OCI-LY7 (cell line): ENCODE measurements at regions not wholly inside any gene's neighbourhood (a gene's known extent, or its start where the extent isn't known, plus 50 kb on each side); places are given as distances from the start of the nearest gene placed in this dataset.

Experiments used
- BruUV-seq: library from RNA; stranded (reverse); fragments of 400-500 nt; replicated peaks from 2 replicates; lab custom pipeline; 2021; lab: Mats Ljungman, UMichigan
- CTCF ChIA-PET: fragments of 300-600 bp; sonication (Branson Sonifier 250); formaldehyde crosslinking; loops from one replicate; lab custom pipeline; 2022; ENCODE audit warnings: antibody characterized with exemption; ENCODE audit not compliant: unreplicated experiment; lab: Charles Lee
- POLR2A ChIA-PET: fragments of 300-600 bp; sonication (Branson Sonifier 250); formaldehyde crosslinking; loops from one replicate; lab custom pipeline; 2022; ENCODE audit warnings: antibody characterized with exemption; lab: Charles Lee
- DNase-seq: peaks from one replicate; pipeline ENCODE4 v3.0.0-alpha.2; 2015; ENCODE audit warnings: low spot score
- H2AFZ ChIP-seq: fragments of 200-600 bp; sonication (generic), shearing (Covaris generic); 2 replicates; pipeline ENCODE4 v1.6.1; 2014; ENCODE audit warnings: mild to moderate bottlenecking, antibody characterized with exemption, low read length, moderate library complexity
- H3K27ac ChIP-seq: fragments of 200-600 bp; sonication (generic); 2 replicates; pipeline ENCODE4 v1.5.1; 2014; ENCODE audit warnings: mixed run types, low read depth, mild to moderate bottlenecking, moderate library complexity, low read length, inconsistent platforms; ENCODE audit not compliant: poor library complexity, severe bottlenecking
- H3K36me3 ChIP-seq: fragments of 200-600 bp; sonication (generic); 2 replicates; pipeline ENCODE4 v1.6.1; 2014; ENCODE audit warnings: mild to moderate bottlenecking, antibody characterized with exemption, low read length, moderate library complexity, mixed read lengths; ENCODE audit not compliant: insufficient read depth
- H3K4me1 ChIP-seq: fragments of 200-600 bp; sonication (generic); 2 replicates; pipeline ENCODE4 v1.5.1; 2014; ENCODE audit warnings: mild to moderate bottlenecking, low read length; ENCODE audit not compliant: insufficient read depth, poor library complexity, severe bottlenecking
- H3K4me2 ChIP-seq: fragments of 200-600 bp; sonication (generic); 2 replicates; pipeline ENCODE4 v1.6.1; 2014; ENCODE audit warnings: mild to moderate bottlenecking, low read length
- H3K4me3 ChIP-seq: fragments of 200-600 bp; sonication (generic); 2 replicates; pipeline ENCODE4 v1.5.1; 2014; ENCODE audit warnings: mild to moderate bottlenecking, low read depth, low read length; ENCODE audit not compliant: poor library complexity, severe bottlenecking
- H3K79me2 ChIP-seq: fragments of 200-600 bp; sonication (generic); 2 replicates; pipeline ENCODE4 v1.6.1; 2016; ENCODE audit warnings: low read depth, mild to moderate bottlenecking, low read length, moderate library complexity, mixed read lengths; ENCODE audit not compliant: insufficient read depth
- H3K9me2 ChIP-seq: fragments of 200-600 bp; sonication (generic); 2 replicates; pipeline ENCODE4 v1.6.1; 2016; ENCODE audit warnings: mild to moderate bottlenecking, low read length, mixed read lengths; ENCODE audit not compliant: insufficient read depth
- H3K9me3 ChIP-seq: fragments of 200-600 bp; sonication (generic); 2 replicates; pipeline ENCODE4 v1.6.1; 2014; ENCODE audit warnings: mild to moderate bottlenecking, mixed run types, low read length, mixed read lengths
- H4K20me1 ChIP-seq: fragments of 200-600 bp; sonication (generic); 2 replicates; pipeline ENCODE4 v1.6.1; 2014; ENCODE audit warnings: mild to moderate bottlenecking, antibody characterized with exemption, low read length, moderate library complexity, mixed read lengths; ENCODE audit not compliant: insufficient read depth
- EZH2phosphoT487 ChIP-seq: fragments of 200-600 bp; sonication (generic); IDR thresholded peaks from 2 replicates; pipeline ENCODE4 v1.6.1; 2018; ENCODE audit warnings: low read depth, borderline replicate concordance, mild to moderate bottlenecking, mixed run types, antibody characterized with exemption, low read length, moderate library complexity, mixed read lengths
- intact Hi-C: fragments of 100-400 bp; cut with micrococcal nuclease; formaldehyde crosslinking; loops from one replicate; pipeline ENCODE4 v1.10.0; 2022; ENCODE audit not compliant: unreplicated experiment
- TF ChIP-seq, protein P1 (sequence below): fragments of 200-600 bp; sonication (generic); conservative IDR thresholded peaks from 2 replicates; pipeline ENCODE4 v1.5.1; 2014; ENCODE audit warnings: mild to moderate bottlenecking, antibody characterized with exemption, low read length, moderate library complexity, mixed read lengths

DNA sequence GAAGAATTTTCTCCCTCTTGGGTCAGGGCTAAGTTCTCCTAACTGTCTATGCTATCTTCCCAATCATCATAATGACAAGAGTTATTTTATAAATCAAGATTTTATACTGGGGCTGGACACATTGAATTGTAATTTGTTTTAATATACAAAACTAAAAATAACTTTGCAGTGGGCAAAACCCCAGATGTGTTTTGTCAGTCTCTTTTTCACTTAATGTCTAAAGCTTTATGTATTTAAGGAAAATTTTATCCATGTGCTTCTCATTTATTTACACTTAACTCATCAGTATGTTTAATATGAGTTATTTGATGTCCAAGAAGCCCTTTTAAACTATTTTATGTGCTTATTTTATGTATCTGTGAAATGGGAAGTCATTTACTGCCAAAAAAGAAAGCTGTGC, 362.8 kb upstream of the ADAMTSL1 start:
- intact Hi-C loops: no loop called here

DNA sequence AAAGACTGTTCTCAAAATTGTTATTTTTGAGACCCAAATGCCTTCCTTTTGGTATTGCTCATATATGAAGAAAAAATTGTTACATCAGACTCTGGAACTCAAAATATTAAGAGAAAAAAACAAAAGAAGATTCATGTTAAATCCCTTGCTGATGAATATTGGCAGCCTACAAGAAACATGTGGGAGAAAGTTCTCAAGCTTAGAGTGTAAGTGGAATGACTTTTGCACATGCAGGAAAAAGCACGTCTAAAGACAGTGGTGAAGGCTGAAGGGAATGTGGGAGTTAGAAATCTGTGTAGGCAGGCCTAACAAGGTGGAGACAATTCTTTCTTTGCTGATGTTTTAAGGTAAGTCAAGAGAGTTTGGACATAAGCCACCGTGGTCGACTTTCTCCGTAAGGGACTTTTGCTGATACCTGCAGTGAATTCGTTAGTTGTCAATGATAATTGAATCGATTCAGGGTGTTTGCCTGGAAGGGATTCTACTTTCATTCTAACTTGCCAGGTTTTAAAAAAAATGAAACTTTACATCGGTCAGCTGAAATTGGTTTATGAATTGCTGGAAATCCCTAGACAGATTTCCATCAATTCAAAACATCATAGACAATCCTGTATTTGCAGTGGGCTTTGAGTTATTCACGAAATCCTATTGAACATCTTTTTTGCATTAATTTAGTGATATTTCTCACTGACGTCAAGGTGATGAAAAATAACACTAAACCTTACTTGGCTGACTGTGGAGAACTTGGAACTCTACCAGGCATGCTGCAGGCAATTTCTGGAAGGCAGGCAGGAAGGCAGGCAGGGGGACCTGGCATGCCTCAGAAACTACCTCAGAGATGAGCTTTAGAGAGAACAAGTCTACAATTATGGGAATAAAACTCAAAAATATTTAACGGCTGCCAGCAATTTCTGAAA, 359.1 kb upstream of the ADAMTSL1 start:
- DNase-seq: no peak
- H3K27ac ChIP-seq: no peak overlapping the region
- no peak overlapping the region for H2AFZ ChIP-seq
- no peaks in the 10 kb centered on the region for H3K4me1 ChIP-seq
- ChIA-PET POLR2A (interaction anchor here (0.5 to 1.2 kb wide), 2 partner anchors 18 to 998 kb away, joined by 3 to 4 read pairs; no protein-coding TSS in a partner anchor), CTCF (no interaction called here)
- no peaks in the 10 kb centered on the region for H3K36me3 ChIP-seq
- H3K9me3 ChIP-seq: no peaks in the 10 kb centered on the region
- BruUV-seq: no TSS peak
- TF ChIP-seq, protein P1, sequence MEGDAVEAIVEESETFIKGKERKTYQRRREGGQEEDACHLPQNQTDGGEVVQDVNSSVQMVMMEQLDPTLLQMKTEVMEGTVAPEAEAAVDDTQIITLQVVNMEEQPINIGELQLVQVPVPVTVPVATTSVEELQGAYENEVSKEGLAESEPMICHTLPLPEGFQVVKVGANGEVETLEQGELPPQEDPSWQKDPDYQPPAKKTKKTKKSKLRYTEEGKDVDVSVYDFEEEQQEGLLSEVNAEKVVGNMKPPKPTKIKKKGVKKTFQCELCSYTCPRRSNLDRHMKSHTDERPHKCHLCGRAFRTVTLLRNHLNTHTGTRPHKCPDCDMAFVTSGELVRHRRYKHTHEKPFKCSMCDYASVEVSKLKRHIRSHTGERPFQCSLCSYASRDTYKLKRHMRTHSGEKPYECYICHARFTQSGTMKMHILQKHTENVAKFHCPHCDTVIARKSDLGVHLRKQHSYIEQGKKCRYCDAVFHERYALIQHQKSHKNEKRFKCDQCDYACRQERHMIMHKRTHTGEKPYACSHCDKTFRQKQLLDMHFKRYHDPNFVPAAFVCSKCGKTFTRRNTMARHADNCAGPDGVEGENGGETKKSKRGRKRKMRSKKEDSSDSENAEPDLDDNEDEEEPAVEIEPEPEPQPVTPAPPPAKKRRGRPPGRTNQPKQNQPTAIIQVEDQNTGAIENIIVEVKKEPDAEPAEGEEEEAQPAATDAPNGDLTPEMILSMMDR: no peak
- no peak for TF ChIP-seq EZH2phosphoT487
- H3K4me2 ChIP-seq: no peak overlapping the region
- no peaks in the 10 kb centered on the region for H3K9me2 ChIP-seq
- no peaks in the 10 kb centered on the region for H4K20me1 ChIP-seq
- intact Hi-C loops: no loop called here
- H3K4me3 ChIP-seq: no peak overlapping the region
- no peaks in the 10 kb centered on the region for H3K79me2 ChIP-seq

More for the DNA sequence above, 362.8 kb upstream of the ADAMTSL1 start:
- no peaks in the 10 kb centered on the region for H3K9me2 ChIP-seq
- no peaks in the 10 kb centered on the region for H3K36me3 ChIP-seq
- no peaks in the 10 kb centered on the region for H4K20me1 ChIP-seq
- no peak for DNase-seq
- no peaks in the 10 kb centered on the region for H3K79me2 ChIP-seq
- ChIA-PET POLR2A (no interaction called here), CTCF (no interaction called here)
- TF ChIP-seq EZH2phosphoT487: no peak
- TF ChIP-seq, protein P1: no peak
- H3K4me2 ChIP-seq: no peak overlapping the region
- no peaks in the 10 kb centered on the region for H3K4me1 ChIP-seq
- H2AFZ ChIP-seq: no peak overlapping the region
- H3K4me3 ChIP-seq: no peak overlapping the region
- no peak overlapping the region for H3K27ac ChIP-seq
- no TSS peak for BruUV-seq
- H3K9me3 ChIP-seq: no peaks in the 10 kb centered on the region

DNA sequence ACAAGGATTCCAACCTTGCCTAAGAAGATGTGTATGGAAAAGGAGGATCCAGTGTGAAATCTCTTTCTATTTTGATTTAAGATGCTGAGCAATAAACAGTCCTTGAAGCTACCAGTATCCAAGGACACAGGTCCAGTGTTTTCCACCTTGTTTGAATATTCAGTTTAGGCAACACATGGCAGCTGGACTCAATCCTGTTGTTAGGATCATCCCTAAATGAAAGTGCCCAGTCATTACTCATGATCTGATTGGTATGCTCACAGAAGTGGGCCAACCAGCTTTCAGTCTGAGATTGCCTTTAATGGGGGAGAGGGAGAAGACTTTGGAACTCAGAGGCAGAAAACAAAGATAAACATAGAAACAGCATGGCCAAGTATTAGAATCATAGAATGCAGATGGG, 355.7 kb upstream of the ADAMTSL1 start:
- Histone ChIP-seq H3K4me2 (no peak overlapping the region), H3K9me3 (no peaks in the 10 kb centered on the region), H4K20me1 (no peaks in the 10 kb centered on the region), H3K79me2 (no peaks in the 10 kb centered on the region), H3K4me1 (no peaks in the 10 kb centered on the region), H2AFZ (no peak overlapping the region), H3K4me3 (no peak overlapping the region), H3K27ac (no peak overlapping the region), H3K9me2 (no peaks in the 10 kb centered on the region), H3K36me3 (no peaks in the 10 kb centered on the region)
- intact Hi-C loops: no loop called here
- ChIA-PET POLR2A (no interaction called here), CTCF (no interaction called here)
- BruUV-seq: no TSS peak
- no peak for DNase-seq
- no peak for TF ChIP-seq EZH2phosphoT487
- TF ChIP-seq, protein P1: no peak
